HG03108 (cell line): ENCODE measurements at regions not wholly inside any gene's neighbourhood (a gene's known extent, or its start where the extent isn't known, plus 50 kb on each side); places are given as distances from the start of the nearest gene placed in this dataset.
"Not testable (repeated sequence)": the region's sequence is repeated elsewhere in the genome, so short reads cannot be mapped to it uniquely, and the experiment has no call there.

Source experiments
- ATAC-seq: cut with Tn5 transposase; IDR thresholded peaks from one replicate; pipeline ENCODE4 v1.9.1; 2021; ENCODE audit warnings: moderate library complexity; ENCODE audit not compliant: unreplicated experiment

DNA sequence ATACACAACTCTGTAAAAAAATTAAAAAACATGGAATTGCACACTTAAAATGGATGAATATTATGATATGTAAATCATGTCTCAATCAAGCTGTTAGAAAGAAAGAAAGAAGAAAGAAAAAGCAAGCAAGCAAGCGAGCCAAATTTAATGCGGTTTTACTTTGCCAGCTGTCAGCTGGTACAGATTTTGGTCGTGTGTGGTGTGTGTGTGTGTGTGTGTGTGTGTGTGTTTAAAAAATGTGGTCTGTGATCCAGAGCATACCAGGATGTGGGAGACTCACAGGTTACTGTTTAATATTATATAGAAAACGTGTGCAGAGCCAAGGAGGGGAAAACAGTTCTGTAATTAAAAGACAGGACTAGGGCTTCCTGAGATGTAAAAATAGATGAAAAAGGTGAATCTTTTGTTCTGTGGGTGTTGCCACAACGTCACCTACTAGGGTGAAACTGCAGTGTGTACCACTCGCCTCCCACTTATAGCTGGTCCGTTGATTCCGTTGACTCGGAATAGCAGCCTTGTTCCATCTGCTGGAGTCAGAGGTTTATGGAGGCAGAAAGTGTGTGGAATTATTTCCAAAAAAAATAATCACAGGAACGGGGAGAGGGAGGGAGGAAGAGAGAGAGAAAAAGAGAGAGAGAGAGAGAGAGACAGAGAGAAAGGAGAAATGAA lies 197.7 kb downstream of the BCAS1 start:
- peak; percentile 38 for ATAC-seq

DNA sequence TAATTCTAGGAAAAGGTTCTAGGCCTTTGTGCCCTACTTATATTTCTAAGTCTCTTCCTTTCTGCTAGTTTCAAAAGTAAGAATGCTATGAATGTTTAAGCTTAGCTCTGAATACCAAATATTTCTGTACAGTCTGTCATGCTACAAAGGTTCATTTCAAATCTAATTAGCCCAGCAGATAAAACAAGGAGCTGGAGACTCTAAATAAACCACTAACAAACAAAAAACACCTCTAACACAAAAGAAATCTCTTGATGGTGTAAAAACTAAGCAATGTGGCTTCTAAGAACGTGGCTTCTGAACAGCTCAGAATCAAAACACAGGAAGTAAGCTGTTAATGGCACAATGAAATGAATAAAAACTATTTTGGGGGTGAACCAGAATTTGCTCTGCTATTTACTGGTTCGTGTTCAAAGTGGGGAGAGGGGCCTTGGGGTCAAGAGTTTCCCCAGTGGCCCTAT lies 198.3 kb downstream of the BCAS1 start:
- no peak for ATAC-seq

DNA sequence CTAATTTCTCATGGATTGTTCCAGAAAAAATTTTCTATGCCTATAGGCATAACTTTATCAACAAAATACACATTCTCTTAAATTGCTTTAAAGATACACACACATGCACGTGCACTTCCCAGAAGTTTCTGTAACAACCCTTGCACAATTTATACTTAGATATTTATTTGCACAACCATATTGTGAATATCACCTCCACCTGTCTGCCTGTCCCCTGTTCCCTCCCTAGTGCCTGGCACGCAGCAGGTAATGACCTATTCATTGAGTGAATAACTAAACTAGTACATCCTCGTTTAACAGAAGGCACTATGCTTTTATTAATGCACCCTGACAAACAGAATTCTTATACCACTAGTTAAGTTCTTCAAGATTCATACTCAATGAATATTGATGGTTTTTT lies 198.9 kb downstream of the BCAS1 start:
- no peak for ATAC-seq

DNA sequence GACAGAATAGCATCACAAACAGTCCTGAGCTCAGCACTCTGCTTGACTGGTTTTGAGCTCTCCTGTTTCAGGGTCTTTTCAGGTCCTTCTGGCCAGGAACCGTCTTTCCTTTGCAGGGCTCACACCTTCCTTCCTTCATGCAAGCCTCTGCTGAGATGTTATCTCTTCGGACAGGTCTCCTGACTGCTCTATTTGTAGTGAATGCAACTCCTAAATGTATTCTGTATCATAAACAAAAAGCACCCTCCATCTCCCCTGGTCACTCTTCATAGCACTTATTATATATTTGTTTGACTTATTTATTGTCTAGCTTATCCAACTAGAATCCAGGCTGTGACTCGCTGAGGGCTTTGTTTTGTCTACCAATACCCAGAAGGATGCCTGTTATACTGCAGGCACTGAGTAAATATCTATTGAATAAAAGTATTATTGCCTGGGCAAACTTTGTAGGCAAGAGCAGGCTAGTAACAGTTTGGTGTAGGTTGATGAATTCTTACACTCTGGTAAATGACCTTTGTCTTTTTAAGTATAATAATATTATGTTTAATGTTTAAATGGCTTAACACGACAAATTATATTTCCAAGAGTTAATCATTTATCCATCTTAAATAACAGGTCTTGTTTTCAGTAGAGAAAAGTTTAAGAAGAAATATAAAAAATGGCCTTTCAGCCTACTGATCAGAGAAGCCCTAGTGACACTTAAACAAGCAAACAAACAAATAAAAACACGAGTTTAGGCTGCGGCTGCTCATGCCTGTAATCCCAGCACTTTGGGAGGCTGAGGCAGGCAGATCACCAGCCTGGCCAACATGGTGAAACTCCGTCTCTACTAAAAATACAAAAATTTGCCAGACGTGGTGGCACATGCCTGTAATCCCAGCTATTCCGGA lies 199.7 kb downstream of the BCAS1 start:
- ATAC-seq, result no peak

DNA sequence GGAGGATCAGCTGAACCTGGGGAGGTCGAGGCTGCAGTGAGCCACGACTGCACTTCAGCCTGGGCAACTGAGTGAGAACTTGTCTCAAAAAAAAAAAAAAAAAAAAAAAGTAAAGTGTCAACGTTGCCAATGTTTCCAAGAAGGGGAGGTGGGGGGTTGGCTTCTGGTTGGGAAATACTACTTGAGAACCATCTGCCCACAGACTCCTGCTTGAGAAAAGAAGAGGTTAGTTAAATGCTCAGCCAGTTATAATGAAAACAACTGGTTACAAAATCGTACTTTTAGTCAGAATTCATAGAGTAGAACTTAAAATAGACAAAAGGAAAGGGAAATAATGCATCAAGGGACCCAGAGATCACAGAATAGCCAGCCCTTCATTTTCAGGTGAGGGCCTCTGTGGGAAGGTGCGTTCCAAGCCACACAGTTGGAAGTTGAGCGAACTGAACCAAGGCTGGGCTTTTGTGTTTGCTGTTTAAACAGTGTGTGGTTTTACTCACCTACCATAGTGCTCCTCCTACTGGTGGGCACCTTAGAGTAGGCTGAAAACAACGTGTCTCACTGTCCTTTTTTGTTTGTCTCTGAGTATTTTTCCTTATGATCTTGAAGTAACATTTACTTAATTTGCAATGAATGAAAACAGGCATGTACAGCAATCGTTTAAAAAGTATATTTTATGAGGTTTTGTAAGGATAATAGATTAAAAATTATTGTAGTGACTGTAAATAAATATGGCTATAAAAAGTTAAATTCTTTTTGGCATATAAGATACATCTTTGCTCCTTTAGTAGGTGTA lies 200.7 kb downstream of the BCAS1 start:
- peak; percentile 27 for ATAC-seq

DNA sequence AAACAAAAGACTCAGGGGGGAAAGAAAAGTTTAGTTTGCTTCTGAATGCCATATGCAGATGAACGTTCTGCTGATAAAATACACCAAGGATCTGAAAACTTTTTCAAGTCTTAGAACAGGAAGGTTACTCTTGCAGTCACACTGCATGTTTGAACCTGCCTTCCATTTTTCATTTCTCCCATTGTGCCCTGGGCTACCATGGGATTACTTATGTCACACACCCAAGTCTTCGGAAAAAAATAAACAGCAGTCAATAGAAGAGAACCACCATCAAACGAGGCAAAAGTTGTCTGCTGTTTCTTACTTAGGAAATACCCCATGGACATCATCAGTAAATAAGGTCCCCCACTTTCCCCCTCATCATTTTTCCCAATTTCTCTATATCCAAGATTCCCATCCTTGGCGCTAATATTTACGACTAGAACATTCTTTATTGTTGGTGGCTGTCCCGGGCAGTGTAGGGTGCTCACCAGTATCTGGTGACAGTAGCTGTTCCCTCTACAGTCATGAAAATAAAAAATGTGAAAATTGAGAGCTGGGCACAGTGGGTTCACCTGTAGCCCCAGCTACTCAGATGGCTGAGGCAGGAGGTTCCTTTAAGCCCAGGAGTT lies 202.5 kb downstream of the BCAS1 start:
- ATAC-seq, result no peak

DNA sequence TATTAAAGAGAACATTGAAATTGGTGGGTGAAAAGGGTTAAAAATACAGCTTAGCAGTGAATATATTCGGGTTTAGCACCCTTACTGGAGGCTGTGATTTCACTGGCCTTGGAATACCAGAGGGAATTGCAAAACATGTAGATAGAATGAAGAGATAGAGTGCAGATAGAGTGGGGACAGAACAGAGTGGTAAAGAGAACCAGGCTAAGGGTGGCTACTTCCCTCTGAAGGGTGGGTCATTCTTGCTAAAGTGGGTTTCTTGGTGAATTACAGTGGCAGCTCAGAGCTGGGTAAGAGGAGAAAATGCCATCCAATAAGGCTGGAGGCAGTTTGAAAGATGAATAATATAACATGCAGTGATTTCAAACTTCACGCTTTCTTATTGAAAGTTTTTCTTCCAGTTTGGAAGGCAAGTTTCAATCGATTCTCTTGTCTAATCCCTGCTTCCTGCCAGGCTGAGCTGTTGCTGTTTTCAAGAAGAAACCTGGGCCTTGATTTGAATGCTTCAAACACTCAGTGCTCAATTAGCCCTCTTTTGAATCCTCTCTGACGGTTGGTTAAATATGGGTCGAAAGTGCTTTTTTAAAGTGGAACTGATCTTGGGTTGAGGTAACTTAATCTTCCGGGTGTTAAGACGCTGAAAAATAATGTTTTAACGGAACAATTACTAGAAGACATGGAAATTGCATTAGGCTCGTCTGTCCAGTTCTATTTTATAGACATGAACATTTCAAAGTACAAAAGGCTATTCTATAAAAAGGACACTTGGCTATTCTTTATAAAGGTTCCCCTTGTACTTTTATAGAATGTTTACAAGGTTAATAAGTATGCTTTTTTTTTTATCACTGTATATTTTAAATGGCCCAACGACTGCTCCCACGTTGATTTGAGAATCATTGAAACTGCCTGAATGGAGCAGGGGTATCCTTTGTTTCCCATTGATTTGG lies 203.3 kb downstream of the BCAS1 start:
- ATAC-seq, result peak; percentile 46

DNA sequence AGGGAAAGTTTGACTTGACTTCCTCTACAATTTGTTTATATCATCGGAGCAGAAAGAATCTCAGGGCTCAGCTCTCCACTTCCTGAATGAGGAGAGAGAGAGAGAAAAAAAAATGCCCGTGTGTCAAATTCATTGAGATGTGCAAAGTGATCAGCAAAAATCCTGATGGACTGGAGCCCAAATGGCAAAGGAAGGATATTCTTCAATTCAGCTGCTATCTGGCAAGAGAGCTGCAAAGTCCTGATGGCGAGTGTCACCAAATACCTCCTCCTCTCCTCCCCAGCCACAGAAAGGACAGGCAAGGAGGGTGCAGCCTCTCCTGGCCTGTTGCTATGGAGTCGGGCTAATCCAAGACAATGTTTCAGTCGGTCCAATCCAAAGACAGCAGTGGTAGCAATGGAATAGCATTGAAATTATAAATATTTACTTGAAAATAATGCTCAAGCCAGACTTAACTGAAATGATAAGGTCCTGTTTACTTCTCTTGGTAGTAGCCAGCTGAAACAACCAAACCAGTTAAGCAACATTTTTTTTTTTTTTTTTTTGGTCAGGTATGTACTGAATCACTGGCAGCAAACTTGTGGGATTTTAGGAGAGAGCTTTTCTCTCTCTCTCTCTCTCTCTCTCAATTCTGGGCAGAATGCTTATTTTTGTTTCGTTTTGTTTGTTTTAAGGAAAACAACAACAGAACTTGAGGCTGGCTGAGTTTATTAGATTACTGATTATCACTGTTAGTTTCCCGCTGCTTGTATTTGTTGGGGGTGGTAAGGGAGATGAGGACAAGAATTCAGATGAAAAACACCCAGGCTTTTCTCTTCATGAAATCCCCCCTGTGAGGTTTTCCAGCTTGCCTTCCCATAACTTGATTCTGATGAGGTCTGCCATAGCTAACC lies 204.2 kb downstream of the BCAS1 start:
- no peak for ATAC-seq

DNA sequence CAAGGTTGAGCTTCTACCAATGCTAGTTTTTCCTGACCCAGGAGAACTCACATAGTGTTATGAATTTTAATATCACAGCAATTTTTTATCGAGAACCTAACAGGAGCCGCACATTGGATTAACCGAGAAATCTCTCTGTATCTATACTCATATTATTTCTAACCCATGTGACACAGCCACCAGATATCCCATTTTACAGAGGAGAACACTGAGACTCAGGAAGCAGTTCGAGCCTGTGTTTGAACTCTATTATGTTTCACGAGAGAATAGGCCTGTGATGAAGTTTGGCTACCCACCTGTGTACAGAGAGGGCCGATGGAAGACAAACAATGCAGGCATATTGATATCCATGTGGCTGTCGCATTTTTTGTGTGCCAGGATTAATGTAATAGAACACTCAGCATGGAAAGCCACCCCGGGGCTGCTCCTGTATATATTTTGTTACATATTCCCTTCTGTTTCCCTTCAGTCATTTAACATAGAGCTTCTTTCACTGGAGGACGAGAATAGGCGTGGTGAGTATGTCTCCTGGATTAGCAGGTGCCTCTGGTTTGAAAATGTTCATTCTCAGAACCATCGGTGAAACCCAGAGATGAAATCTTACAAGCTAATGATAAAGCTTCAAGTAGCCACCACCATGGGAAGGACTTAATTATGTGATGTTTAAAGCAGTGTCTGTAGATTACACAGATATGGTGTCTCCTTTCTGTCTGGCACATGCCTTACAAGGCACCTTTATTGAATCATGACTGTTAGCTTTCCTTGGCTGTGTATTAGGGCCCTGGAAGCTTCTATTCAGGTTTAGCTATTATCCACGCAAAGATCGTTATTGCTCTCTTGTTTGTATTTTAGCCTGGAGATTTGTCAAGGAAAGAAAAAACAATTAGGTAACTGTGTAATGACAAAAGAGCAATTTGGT lies 205.4 kb downstream of the BCAS1 start:
- not testable (repeated sequence) for ATAC-seq

DNA sequence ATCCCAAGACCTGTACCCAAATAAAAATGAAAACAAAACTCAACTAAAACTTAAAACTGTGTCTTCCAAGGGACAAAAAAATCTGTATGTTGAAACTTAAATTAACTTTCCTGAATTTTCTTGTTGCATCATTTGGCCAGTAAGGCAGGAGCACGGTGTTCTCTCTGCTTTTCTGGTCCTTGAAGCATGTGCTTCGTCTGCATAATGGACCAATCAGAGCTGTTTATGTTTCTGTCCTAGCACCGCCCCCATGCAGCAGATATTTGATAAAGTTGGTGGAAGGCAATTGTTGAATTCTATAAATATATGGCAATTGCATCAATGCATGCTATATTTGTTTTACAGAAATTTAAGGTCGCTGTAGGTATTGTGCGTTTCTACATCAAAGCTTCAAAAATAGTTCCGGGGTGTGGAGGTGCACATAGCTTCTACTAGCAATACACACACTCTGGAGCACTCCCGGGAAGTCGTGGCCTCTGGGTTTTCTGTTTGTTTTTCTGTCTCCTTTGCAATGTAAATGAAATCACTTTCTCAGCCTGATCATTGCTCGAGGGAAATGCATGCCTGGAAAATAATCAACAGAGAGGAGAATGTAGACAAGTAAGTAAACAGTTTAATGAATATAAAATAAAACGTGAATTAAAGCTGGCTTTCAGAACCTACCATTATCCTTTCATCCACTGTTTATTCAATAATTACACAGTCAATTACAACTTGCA lies 206.3 kb downstream of the BCAS1 start:
- not testable (repeated sequence) for ATAC-seq

DNA sequence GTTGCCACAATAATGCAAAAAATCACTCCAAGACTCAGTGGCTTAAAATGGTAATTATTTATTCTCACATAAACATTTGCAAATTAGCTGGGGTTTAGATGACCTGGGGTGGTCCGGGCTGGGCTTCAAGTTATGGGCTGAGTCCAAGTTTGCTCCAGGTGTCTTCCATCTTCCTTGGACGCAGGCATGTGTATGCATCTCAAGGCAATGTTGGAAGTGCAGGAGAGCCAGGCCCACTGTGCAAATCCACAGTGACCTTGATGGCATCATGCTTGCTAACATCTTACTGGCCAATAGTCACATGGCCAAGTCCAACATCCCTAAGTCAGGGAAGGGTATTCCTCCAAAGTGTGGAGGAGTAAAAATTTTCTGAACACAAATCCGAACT lies 206.9 kb downstream of the BCAS1 start:
- not testable (repeated sequence) for ATAC-seq

DNA sequence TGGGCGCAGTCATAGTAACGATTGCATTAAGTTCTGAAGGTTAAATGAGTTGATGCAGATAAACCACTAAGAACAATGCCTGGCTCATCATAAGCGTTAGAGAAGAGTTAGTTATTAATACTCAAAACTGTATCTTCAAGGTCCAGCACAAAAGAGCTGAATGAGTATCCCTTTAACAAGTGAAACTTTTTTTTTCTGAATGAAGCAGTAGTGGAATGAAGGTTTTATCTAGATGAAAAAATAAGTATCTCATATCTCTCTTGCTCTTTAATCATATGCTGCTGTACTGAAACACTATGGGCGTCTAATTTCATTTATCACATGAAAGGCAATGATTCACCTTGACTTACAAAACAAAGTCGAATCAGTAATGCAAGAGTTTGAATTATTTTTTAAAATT lies 207.4 kb downstream of the BCAS1 start:
- ATAC-seq, result not testable (repeated sequence)

DNA sequence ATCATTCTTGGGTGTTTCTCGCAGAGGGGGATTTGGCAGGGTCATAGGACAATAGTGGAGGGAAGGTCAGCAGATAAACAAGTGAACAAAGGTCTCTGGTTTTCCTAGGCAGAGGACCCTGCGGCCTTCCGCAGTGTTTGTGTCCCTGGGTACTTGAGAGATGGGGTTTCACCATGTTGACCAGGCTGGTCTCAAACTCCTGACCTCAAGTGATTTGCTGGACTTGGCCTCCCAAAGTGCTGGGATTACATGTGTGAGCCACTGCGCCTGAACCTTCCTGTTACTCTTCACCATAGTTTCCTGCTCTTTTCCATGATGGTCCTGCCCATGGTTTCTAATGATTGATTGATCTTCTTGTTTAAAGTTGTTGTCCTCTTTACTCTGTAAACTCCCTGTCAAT lies 207.9 kb downstream of the BCAS1 start:
- ATAC-seq, result not testable (repeated sequence)

DNA sequence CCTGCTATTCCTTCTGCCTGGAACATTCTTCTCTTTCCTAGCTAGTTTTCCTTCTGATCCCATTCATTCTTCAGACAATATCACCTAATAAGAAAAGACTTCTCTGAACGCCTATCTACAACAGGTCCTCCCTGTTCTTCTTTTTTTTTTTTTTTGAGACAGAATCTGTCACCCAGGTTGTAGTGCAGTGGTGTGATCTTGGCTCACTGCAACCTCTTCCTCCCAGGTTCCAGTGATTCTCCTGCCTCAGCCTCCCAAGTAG lies 208.3 kb downstream of the BCAS1 start:
- not testable (repeated sequence) for ATAC-seq

DNA sequence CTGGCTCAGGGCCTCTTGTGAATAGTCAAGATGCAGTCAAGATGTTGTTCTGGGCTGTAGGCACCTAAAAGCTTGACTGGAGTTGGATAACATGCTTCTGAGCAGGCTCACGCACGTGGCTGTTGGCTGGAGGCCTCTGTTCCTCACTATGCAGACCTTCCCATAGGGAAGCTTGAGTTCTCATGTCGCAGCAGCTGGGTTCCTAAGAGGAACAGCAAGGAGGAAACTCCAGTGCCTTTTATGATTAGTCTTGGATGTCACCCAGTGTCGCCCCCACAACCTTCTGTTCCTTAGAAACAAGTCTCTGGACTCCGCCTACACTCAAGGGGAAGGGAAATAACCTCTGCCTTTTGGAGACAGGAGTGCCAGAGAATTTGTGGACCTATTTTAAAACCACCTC lies 210.7 kb downstream of the BCAS1 start:
- ATAC-seq, result no peak

DNA sequence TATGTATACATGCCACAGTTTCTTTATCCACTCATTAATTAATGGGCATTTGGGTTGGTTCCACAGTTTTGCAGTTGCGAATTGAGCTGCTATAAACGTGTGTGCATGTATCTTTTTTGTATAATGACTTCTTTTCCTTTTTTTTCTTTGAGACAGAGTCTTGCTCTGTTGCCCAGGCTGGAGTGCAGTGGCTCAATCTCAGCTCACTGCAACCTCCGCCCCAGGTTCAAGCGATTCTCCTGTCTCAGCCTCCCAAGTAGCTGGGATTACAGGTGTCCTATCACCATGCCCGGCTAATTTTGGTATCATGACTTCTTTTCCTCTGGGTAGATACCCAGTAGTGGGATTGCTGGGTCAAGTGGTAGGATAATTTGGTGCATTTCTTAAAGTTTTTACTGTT lies 211.4 kb downstream of the BCAS1 start:
- ATAC-seq, result not testable (repeated sequence)

DNA sequence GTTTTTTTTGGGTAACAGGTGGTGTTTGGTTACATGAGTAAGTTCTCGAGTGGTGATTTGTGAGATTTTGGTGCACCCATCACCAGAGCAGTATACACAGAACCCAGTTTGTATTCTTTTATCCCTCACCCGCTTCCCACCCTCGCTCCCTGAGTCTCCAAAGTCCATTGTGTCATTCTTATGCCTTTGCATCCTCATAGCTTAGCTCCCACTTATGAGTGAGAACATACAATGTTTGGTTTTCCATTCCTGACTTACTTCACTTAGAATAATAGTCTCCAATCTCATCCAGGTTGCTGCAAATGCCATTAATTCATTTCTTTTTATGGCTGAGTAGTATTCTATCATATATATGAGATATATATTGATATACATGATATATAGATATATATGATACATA lies 211.9 kb downstream of the BCAS1 start:
- not testable (repeated sequence) for ATAC-seq
